HS-27A (cell line): ENCODE measurements at regions not wholly inside any gene's neighbourhood (a gene's known extent, or its start where the extent isn't known, plus 50 kb on each side); places are given as distances from the start of the nearest gene placed in this dataset.

ENCODE experiments used
- DNase-seq: peaks from one replicate; pipeline ENCODE4 v3.0.0-alpha.2; 2012; ENCODE audit warnings: low read depth, missing footprints

GRCh38 chr1:47574451-47575165 is 136.8 kb downstream of the FOXD2 start:
- DNase-seq: no peak

- no peak for DNase-seq
Measured at GRCh38 chr1:47575855-47576757, 138.3 kb downstream of the FOXD2 start.

- no peak for DNase-seq
Measured at GRCh38 chr1:47576758-47577115, 138.9 kb downstream of the FOXD2 start.

GRCh38 chr1:47577303-47578025 is 139.6 kb downstream of the FOXD2 start:
- no peak for DNase-seq

- no peak for DNase-seq
Measured at GRCh38 chr1:47578026-47578720, 140.3 kb downstream of the FOXD2 start.

- DNase-seq: no peak
Measured at GRCh38 chr1:47578721-47579419, 141.0 kb downstream of the FOXD2 start.

- DNase-seq: no peak
Measured at GRCh38 chr1:47579809-47580208, 142.0 kb downstream of the FOXD2 start.

GRCh38 chr1:47580451-47580995 is 142.7 kb downstream of the FOXD2 start:
- DNase-seq: no peak

GRCh38 chr1:47582891-47583608 is 145.2 kb downstream of the FOXD2 start:
- no peak for DNase-seq

GRCh38 chr1:47584249-47584648 is 146.4 kb downstream of the FOXD2 start:
- DNase-seq: no peak

- DNase-seq: no peak
Measured at GRCh38 chr1:47585141-47585902, 147.5 kb downstream of the FOXD2 start.

GRCh38 chr1:47587891-47588582 is 150.2 kb downstream of the FOXD2 start:
- DNase-seq: no peak

GRCh38 chr1:47590523-47591225 is 152.8 kb downstream of the FOXD2 start:
- no peak for DNase-seq

- DNase-seq: no peak
Measured at GRCh38 chr1:47591801-47592200, 154.0 kb downstream of the FOXD2 start.

GRCh38 chr1:47592296-47593012 is 154.6 kb downstream of the FOXD2 start:
- no peak for DNase-seq

- DNase-seq: no peak
Measured at GRCh38 chr1:47593013-47593568, 155.2 kb downstream of the FOXD2 start.

- no peak for DNase-seq
Measured at GRCh38 chr1:47593598-47594285, 155.9 kb downstream of the FOXD2 start.
